Colonic mucosa (tissue), 4 donors: ENCODE measurements at regions not wholly inside any gene's neighbourhood (a gene's known extent, or its start where the extent isn't known, plus 50 kb on each side); places are given as distances from the start of the nearest gene placed in this dataset.

ENCODE experiments used
- DNase-seq: peaks from one replicate; pipeline ENCODE4 v3.0.0-alpha.2; 2020
- H3K27ac ChIP-seq: fragments of 200-600 bp; one replicate; pipeline ENCODE4 v1.8.0; 2021
- H3K27me3 ChIP-seq: fragments of 200-600 bp; one replicate; pipeline ENCODE4 v1.8.0; 2021
- H3K36me3 ChIP-seq: fragments of 200-600 bp; one replicate; pipeline ENCODE4 v1.8.0; 2021
- H3K4me1 ChIP-seq: fragments of 200-600 bp; one replicate; pipeline ENCODE4 v1.8.0; 2021; ENCODE audit warnings: mild to moderate bottlenecking
- H3K4me3 ChIP-seq: fragments of 200-600 bp; one replicate; pipeline ENCODE4 v1.8.0; 2021
- H3K9ac ChIP-seq, 2 donors: one replicate each; pipeline ENCODE4 v1.7.0; 2013; ENCODE audit warnings: control low read depth in 2 of 2, low read depth in 2 of 2, low read length in 2 of 2
- H3K9me3 ChIP-seq: fragments of 200-600 bp; one replicate; pipeline ENCODE4 v1.8.0; 2021
- CTCF ChIP-seq: fragments of 200-600 bp; IDR thresholded peaks from one replicate; pipeline ENCODE4 v1.8.0; 2022; ENCODE audit warnings: antibody characterized with exemption, mild to moderate bottlenecking
- intact Hi-C: fragments of 100-400 bp; cut with DNase I; formaldehyde crosslinking; loops from one replicate; pipeline ENCODE4 v1.14.1; 2022
- donor health status: healthy.
- donor health status: DM: no; HTN: no; CAD: no.
- donor health status: DM: no; HTN: no; CAD: no.

GRCh38 chr10:128475686-128476367 is 349.6 kb upstream of the MKI67 start:
- intact Hi-C loops = no loop called here
- no peak for TF ChIP-seq CTCF
- Histone ChIP-seq H3K27me3 (no peaks in the 10 kb centered on the region), H3K9me3 (no peaks in the 10 kb centered on the region), H3K36me3 (no peaks in the 10 kb centered on the region), H3K4me3 (no peak overlapping the region), H3K27ac (no peak overlapping the region), H3K9ac (no peak overlapping the region), H3K4me1 (no peaks in the 10 kb centered on the region)
- DNase-seq = no peak

GRCh38 chr10:128476368-128476725 is 350.1 kb upstream of the MKI67 start:
- Histone ChIP-seq H3K9me3 (no peaks in the 10 kb centered on the region), H3K27me3 (no peaks in the 10 kb centered on the region), H3K36me3 (no peaks in the 10 kb centered on the region), H3K9ac (no peak overlapping the region), H3K4me1 (no peaks in the 10 kb centered on the region), H3K4me3 (no peak overlapping the region), H3K27ac (no peak overlapping the region)
- TF ChIP-seq CTCF = no peak
- DNase-seq = no peak
- intact Hi-C loops = no loop called here

- H3K36me3 ChIP-seq = no peaks in the 10 kb centered on the region
- no peak for DNase-seq
- intact Hi-C loops = no loop called here
- H3K27me3 ChIP-seq = no peaks in the 10 kb centered on the region
- TF ChIP-seq CTCF = no peak
- no peak overlapping the region for H3K4me3 ChIP-seq
- no peak overlapping the region for H3K27ac ChIP-seq
- no peaks in the 10 kb centered on the region for H3K4me1 ChIP-seq
- no peaks in the 10 kb centered on the region for H3K9me3 ChIP-seq
- no peak overlapping the region for H3K9ac ChIP-seq
These were observed 350.6 kb upstream of the MKI67 start for GRCh38 chr10:128476845-128477244.

- no peak for DNase-seq
- no peak for TF ChIP-seq CTCF
These were observed 354.4 kb upstream of the MKI67 start for GRCh38 chr10:128480601-128481000.

GRCh38 chr10:128481152-128481840 is 355.1 kb upstream of the MKI67 start:
- Histone ChIP-seq H3K9me3 (no peaks in the 10 kb centered on the region), H3K9ac (no peak overlapping the region), H3K4me1 (no peaks in the 10 kb centered on the region), H3K4me3 (no peak overlapping the region), H3K27ac (no peak overlapping the region), H3K36me3 (no peaks in the 10 kb centered on the region), H3K27me3 (no peaks in the 10 kb centered on the region)
- intact Hi-C loops = no loop called here
- TF ChIP-seq CTCF = no peak
- no peak for DNase-seq

More at GRCh38 chr10:128480601-128481000, 354.4 kb upstream of the MKI67 start:
- intact Hi-C loops = no loop called here
- Histone ChIP-seq H3K9ac (no peak overlapping the region), H3K9me3 (no peaks in the 10 kb centered on the region), H3K4me3 (no peak overlapping the region), H3K27me3 (no peaks in the 10 kb centered on the region), H3K36me3 (no peaks in the 10 kb centered on the region), H3K27ac (no peak overlapping the region), H3K4me1 (no peaks in the 10 kb centered on the region)
